Endothelial cell of hepatic sinusoid (primary cell): ENCODE measurements at regions not wholly inside any gene's neighbourhood (a gene's known extent, or its start where the extent isn't known, plus 50 kb on each side); places are given as distances from the start of the nearest gene placed in this dataset.
"Not testable (repeated sequence)": the region's sequence is repeated elsewhere in the genome, so short reads cannot be mapped to it uniquely, and the experiment has no call there.

Experiments
- in situ Hi-C: cut with HindIII; loops from 2 replicates; pipeline ENCODE4 v1.10.0; 2017; ENCODE audit warnings: low sequenced_read_pairs

- in situ Hi-C loops = no loop called here
Measured at GRCh38 chr2:64865831-64866345, 123.3 kb upstream of the SLC1A4 start.

DNA sequence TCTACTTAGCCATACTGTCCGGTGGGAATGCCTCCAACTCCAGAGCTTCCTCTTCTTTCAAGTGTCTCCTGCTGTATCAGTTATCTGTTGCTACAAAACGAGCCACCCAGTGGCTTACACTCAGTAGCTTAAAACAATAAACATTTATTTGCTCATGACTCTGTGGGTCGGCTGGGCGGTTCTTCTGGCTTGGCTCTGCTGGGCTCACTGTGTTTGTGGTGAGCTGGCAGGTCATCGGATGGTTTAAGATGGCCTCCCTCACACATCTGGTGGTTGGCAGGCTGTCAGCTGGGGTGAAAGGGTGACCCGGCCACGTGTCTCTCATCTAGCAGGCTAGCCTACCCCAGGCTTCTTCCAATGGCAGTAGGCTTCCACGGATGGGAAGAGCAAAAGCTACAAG, 122.4 kb upstream of the SLC1A4 start:
- in situ Hi-C loops = no loop called here

DNA sequence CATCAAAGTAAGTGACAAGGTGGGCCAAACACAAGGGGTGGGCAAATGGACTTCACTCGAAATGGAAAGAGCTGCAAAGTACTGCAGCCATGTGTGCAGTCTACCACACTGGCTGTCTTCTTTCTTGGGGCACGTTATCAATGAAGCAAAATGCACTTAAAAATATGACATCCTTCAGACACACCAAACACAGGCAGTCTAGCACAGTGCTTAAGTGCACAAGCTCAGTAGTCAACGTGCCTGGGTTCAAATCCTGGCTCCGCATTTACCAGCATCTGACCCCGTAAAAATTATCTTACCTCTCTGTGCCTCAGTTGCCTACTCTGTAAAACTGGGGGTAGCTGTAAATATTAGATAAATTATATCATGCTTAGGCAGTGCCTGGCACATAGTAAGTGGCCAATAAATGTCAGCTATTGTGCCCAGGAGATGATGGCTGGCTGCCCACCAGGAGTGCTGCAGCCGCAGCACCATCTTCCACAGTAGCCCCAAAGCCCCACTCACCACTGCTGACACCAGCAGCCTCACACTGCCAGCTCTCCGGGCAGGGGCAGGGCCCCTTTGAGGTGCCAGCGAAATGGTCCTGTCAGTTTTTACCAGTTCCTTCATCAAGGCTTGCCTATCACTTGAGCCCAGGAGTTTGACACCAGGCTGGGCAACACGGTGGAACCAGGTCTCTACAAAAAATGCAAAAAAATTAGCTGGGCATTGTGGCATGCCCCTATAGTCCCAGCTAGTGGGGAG, 121.8 kb upstream of the SLC1A4 start:
- in situ Hi-C loops = no loop called here

- in situ Hi-C loops = no loop called here
Measured at GRCh38 chr2:64869126-64869525, 120.1 kb upstream of the SLC1A4 start.

- in situ Hi-C loops = no loop called here
Measured at GRCh38 chr2:64873472-64873924, 115.7 kb upstream of the SLC1A4 start.

DNA sequence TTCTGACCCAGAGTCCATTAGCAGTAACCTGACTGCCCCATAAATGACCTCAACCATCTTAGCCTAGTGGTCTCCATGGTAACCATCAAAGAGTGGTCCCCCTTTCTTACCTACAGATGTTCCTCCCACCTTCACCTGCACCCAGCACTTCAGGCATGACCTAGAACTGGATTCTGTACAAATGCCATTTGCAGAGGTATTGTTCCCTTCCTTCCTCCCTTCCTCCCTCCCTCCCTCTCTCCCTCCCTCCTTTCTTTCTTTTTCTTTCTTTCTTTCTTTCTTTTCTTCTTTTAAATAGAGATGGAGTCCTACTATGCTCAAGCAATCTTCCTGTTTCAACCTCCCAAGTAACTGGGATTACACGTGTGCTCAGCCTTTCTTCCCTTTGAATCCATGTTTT, 114.6 kb upstream of the SLC1A4 start:
- in situ Hi-C loops = no loop called here

GRCh38 chr2:64875368-64875767, 113.8 kb upstream of the SLC1A4 start:
- in situ Hi-C loops = no loop called here

DNA sequence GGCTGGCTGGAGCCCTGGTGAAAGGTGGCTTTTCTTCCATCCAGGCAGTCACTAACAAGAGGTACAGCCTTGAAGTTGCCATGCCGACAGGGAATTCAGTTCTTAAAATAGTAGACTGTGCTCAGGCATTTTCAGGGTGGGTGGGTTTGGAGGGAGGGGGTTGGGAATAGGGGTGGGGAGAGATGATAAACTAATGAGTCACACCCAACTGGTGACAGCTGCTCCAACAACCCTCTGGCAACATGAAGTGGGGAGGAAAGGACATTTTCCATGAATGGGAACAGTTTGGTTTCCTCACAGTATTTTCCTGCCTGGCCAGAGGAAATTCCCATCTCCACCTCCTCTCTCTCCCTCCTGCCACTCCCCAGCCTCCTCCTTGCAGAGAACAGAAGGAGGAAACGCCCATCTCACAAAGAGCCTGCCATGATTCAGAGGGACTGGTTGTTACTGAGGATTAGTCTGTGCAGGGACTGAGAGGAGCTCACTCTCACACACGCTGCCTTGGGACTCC, 113.0 kb upstream of the SLC1A4 start:
- in situ Hi-C loops = no loop called here

DNA sequence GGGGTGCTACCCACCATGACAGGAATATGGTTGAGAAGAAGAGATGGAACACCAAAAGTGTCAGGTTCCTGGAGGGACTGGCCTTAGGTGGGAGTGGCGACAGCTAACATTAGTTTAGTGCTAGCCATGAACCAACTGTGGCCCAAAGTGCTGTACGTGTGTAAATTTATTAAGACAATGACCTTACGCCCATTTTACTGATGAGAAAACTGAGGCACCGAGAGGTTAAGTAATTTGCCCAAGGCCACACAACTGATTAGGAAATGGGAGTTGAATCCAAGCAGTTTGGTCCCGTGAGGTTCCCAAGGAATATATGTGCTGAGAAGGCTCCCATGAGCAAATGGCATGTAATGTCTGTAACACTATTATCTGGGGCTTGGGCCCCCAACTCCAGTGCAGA, 109.5 kb upstream of the SLC1A4 start:
- in situ Hi-C loops = no loop called here

DNA sequence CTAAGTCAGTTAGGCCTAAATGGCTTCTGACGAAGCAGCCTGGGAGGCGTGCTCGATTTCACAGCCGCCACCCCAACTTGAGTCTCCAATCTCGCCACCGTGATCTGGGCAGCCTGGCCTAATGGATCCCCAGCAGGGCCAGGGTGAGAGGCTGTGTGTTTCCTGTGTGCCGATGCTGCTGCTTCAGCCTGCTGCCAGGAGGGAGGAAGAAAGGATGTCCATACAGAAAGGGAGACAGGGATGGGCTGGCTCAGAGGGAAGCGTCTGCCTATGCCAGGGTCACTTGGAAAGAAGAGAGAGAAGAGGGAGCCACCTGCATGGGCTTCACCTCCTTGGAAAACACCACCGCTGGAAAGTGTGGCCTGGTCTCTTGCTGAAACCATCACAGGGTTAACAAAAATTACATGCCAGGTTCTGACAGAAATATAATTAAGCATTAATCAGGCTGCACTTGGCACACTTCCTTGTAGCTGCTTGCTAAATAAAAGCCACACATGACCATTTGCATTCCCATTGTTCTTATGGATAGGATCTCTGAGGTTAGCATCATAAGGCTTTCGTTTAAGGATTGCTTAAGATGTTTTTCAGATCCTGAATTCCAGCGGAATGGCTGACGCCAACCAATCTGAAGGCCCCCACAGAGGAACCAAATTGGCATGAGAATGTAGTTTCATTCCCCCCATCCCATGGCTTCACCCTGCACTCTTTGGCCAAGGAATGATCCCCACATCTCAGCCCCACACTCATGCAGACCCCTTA, 108.8 kb upstream of the SLC1A4 start:
- in situ Hi-C loops = no loop called here

DNA sequence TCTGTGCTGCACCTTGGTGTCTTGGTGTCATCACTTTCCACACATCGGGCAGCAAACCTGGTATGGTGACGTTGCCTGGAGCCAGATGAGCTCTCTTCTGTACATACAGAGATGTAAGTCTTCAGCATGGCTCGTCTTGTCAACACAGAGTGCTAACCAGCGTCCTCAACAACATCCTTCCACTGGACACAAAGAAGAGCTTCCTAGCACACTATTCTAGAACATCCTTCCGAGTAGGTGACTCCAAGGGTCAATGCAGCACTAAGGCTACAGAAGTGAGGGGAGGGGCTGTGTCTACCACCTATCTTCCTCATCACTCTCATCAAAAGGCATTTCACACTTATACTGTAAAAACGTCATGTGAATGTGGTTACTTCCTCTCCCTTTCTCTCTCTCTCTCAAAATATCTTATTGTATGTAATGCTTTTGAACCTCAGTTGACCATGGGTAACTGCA, 108.1 kb upstream of the SLC1A4 start:
- in situ Hi-C loops = no loop called here

GRCh38 chr2:64887565-64887964, 101.6 kb upstream of the SLC1A4 start:
- in situ Hi-C loops = no loop called here

- in situ Hi-C loops = no loop called here
Measured at GRCh38 chr2:64888591-64889309, 100.4 kb upstream of the SLC1A4 start.

DNA sequence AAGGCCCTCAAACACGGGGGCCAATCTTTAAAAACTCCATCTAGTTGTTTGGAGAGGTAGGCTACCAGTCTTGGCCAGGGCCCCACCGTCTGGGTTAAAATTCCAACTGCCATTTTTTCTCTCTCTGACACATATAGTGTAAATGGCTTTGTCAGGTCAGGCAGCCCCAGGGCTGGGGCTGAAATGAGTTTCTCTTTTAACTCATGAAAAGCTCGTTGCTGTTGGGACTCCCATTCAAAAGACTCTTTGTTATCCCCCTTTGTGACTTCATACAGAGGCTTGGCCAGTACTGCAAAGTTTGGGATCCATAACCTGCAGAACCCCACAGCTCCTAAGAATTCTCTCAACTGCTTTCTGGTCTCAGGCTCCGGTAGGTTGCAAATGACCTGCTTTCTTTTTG, 99.4 kb upstream of the SLC1A4 start:
- in situ Hi-C loops = no loop called here

- in situ Hi-C loops = not testable (repeated sequence)
Measured at GRCh38 chr2:64896572-64896971, 92.6 kb upstream of the SLC1A4 start.

- in situ Hi-C loops = no loop called here
Measured at GRCh38 chr2:64899081-64899865, 89.9 kb upstream of the SLC1A4 start.

- in situ Hi-C loops = not testable (repeated sequence)
Measured at GRCh38 chr2:64899876-64900275, 89.3 kb upstream of the SLC1A4 start.

DNA sequence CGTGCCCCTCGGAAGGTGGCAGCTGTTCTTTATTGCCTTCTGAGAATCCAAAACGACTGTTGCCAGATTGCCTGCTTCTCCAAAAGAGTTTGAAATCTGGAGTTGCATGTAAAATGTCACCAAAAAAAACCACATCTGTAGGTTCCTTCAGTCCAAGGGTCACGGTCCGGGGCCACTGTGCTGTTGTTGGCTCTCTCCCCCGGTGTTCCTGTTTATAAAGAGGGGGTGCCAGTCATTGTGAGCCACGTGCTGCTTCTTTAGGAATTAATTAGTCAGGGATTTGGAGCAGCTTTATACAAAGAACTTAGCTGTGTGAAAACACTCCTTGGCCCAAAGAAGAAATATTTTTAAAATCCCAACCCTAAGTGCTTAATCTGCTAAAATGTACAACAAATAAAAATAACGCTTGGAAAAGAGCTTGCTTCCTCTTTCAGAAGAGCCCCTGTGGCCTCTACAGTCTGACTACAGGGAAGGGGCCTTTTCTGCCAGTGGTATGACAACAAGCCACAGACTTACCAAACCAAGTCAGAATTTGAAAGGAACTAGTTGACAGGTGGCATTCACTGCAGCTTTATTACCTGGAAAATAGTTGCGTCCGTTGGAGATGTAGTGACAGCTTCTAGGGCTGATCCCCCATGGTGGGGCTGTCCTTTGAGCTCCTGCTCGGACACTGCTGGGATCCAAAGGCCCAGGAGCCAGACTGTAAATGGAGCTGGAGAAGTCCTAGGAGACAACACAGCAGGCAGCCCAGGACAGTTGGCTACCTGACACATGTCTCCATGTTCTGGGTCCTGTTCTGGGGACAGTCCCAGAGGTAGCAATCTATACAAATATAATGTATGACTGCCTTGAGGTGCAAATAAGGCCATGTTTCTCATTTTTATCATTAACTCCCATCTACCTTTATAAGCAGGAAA, 84.5 kb upstream of the SLC1A4 start:
- in situ Hi-C loops = no loop called here

DNA sequence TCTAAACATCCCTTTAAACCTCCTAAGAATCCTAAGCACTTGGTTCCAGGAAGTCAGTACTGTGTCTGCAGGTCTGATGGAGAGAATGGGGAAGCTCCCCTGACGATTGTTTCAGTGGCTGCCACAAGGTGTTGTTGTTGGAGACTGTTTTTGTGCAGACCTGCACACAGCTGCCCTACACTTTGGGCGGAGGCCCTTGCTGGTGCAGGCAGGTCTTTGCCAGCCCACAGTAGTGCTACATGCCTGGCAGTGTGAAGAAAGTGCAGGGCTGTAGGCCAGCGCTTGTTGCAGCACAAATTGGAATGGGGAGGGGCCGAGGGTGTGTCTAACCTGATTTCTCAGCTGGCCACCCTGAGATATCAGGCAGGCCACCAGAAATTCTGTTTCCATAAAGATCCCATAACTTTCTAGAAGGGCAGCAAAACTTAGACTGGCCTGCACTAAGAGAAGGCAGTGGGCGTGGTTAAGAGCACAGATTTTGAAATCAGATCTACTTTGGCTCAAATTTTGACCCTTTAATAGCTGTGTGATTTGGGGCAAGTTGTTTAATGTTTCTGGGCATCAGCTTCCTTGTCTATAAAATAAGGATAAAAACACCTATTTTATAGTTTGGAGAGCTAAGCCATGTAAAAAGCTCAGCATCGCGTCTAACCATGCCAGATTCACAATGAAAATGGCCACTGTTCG, 83.7 kb upstream of the SLC1A4 start:
- in situ Hi-C loops = no loop called here
